Testis (tissue), 2 donors: ENCODE measurements at regions not wholly inside any gene's neighbourhood (a gene's known extent, or its start where the extent isn't known, plus 50 kb on each side); places are given as distances from the start of the nearest gene placed in this dataset.

Source experiments
- CTCF ChIP-seq, 3 experiments: fragments of 450-650 bp in 2 of 3; fragments of 200-600 bp in 1 of 3; sonication (generic) in 1 of 3; IDR thresholded peaks; one replicate each; pipeline ENCODE4 v1.5.1; 2016 to 2019; ENCODE audit warnings: antibody characterized with exemption in 3 of 3, mild to moderate bottlenecking in 2 of 3, moderate library complexity in 1 of 3
- POLR2A ChIP-seq: fragments of 450-650 bp; IDR thresholded peaks from one replicate; pipeline ENCODE4 v1.6.1; 2017; ENCODE audit warnings: antibody characterized with exemption, mild to moderate bottlenecking, moderate library complexity

- no peak for TF ChIP-seq CTCF (IDR thresholded peaks at IDR 0.05)
- no peak for TF ChIP-seq POLR2A
Measured at GRCh38 chr13:90534617-90535370, 812.7 kb upstream of the MIR17HG start.
